ENCODE measurements at regions not wholly inside any gene's neighbourhood (a gene's known extent, or its start where the extent isn't known, plus 50 kb on each side); places are given as distances from the start of the nearest gene placed in this dataset.

GRCh38 chrX:43525901-43526610, 130.0 kb upstream of the MAOA start:
- TF ChIP-seq POLR2AphosphoS5 (IDR thresholded peaks at IDR 0.05; ENCODE audit: low read depth, low read length) (no peak), FOXP2 (optimal IDR thresholded peaks at IDR 0.05; ENCODE audit: borderline replicate concordance, extremely low read depth, extremely low read length, insufficient read depth) (no peak), TAF1 (IDR thresholded peaks at IDR 0.05; ENCODE audit: borderline replicate concordance, insufficient read depth, low read length) (no peak), SIN3A (IDR thresholded peaks at IDR 0.05; ENCODE audit: borderline replicate concordance, insufficient read depth, low read length) (no peak), REST (IDR thresholded peaks at IDR 0.05; ENCODE audit: insufficient read depth in 1 of 2, low read depth in 2 of 2, low read length in 2 of 2) (no peak)

GRCh38 chrX:43526878-43527277, 129.2 kb upstream of the MAOA start:
- TF ChIP-seq TAF1 (IDR thresholded peaks at IDR 0.05; ENCODE audit: borderline replicate concordance, insufficient read depth, low read length) (no peak), REST (IDR thresholded peaks at IDR 0.05; ENCODE audit: insufficient read depth in 1 of 2, low read depth in 2 of 2, low read length in 2 of 2) (peak; percentile 63 to 85; a peak in 3 of 4 replicates)

GRCh38 chrX:43527801-43528200, 128.3 kb upstream of the MAOA start:
- TF ChIP-seq FOXP2 (optimal IDR thresholded peaks at IDR 0.05; ENCODE audit: borderline replicate concordance, extremely low read depth, extremely low read length, insufficient read depth) (no peak), SIN3A (IDR thresholded peaks at IDR 0.05; ENCODE audit: borderline replicate concordance, insufficient read depth, low read length) (no peak)

GRCh38 chrX:43530837-43531236, 125.3 kb upstream of the MAOA start:
- TF ChIP-seq POLR2AphosphoS5 (IDR thresholded peaks at IDR 0.05; ENCODE audit: low read depth, low read length), result no peak
- TF ChIP-seq REST (IDR thresholded peaks at IDR 0.05; ENCODE audit: insufficient read depth in 1 of 2, low read depth in 2 of 2, low read length in 2 of 2), result no peak
- no peak for TF ChIP-seq FOXP2 (optimal IDR thresholded peaks at IDR 0.05; ENCODE audit: borderline replicate concordance, extremely low read depth, extremely low read length, insufficient read depth)
- no peak for TF ChIP-seq TAF1 (IDR thresholded peaks at IDR 0.05; ENCODE audit: borderline replicate concordance, insufficient read depth, low read length)
- TF ChIP-seq SIN3A (IDR thresholded peaks at IDR 0.05; ENCODE audit: borderline replicate concordance, insufficient read depth, low read length), result no peak

GRCh38 chrX:43540318-43540717, 115.8 kb upstream of the MAOA start:
- TF ChIP-seq POLR2AphosphoS5 (IDR thresholded peaks at IDR 0.05; ENCODE audit: low read depth, low read length), result no peak
- no peak for TF ChIP-seq REST (IDR thresholded peaks at IDR 0.05; ENCODE audit: insufficient read depth in 1 of 2, low read depth in 2 of 2, low read length in 2 of 2)
- no peak for TF ChIP-seq FOXP2 (optimal IDR thresholded peaks at IDR 0.05; ENCODE audit: borderline replicate concordance, extremely low read depth, extremely low read length, insufficient read depth)
- TF ChIP-seq SIN3A (IDR thresholded peaks at IDR 0.05; ENCODE audit: borderline replicate concordance, insufficient read depth, low read length), result no peak
- TF ChIP-seq TAF1 (IDR thresholded peaks at IDR 0.05; ENCODE audit: borderline replicate concordance, insufficient read depth, low read length), result no peak
